ENCODE measurements at regions not wholly inside any gene's neighbourhood (a gene's known extent, or its start where the extent isn't known, plus 50 kb on each side); places are given as distances from the start of the nearest gene placed in this dataset.

DNA sequence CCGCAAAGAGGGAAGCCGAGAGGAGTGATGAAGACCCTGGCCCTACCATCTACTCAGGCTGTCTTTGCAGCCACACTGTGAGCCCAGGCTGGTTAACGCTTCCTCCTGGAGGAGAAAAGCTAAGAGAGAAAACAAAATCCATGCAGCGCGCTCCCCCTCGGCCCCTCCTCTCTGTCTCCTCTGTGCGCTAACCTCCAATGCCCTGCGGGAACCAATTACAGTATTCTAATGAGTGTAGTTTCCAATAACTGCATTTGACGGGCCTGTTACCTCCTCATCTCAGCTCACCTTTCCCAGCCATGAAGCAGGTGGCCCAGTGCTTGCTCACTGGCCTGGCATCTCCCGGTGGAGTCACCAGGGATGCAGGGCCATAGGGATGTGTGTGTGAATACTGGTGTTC lies 565.5 kb downstream of the EBF1 start:
- ATAC-seq = no peak

DNA sequence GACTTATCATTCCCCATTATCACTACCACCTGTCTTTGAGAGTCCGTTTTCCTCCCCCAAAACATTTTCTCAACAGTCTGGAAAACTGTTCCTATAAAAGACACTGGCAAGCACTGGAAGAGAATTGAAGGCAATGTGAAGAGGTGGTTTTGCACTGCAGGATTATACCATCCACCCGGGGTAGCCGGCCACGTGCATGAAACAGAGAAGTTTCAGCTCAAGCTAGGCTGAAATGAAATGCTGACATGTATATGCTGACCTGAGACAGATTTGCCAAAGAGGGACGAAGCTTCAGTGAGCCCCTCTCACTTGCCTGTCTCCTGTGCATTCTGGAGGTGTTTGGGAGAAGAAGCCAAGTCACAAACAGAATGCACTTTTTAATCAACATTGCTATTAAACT lies 567.0 kb downstream of the EBF1 start:
- no peaks in the 10 kb centered on the region for H3K4me1 ChIP-seq (ENCODE audit: control insufficient read depth, insufficient read depth, low read length)
- ATAC-seq = no peak
- H3K9me3 ChIP-seq (ENCODE audit: control insufficient read depth, low read length) = no peaks in the 10 kb centered on the region
- no peak for DNase-seq
- WGBS = 87% methylated on average over 5 of the region's 5 CpGs
- no peak overlapping the region for H3K4me3 ChIP-seq (ENCODE audit: low read length)
- intact Hi-C loops (cut with DNase I) = no loop called here
- no peaks in the 10 kb centered on the region for H3K27me3 ChIP-seq (ENCODE audit: control insufficient read depth, insufficient read depth)
- no peak overlapping the region for H3K27ac ChIP-seq (ENCODE audit: low read length)

More for the DNA sequence above, 565.5 kb downstream of the EBF1 start:
- no peak for DNase-seq
- no peak overlapping the region for H3K4me3 ChIP-seq (ENCODE audit: low read length)
- intact Hi-C loops (cut with DNase I) = no loop called here
- no peaks in the 10 kb centered on the region for H3K27me3 ChIP-seq (ENCODE audit: control insufficient read depth, insufficient read depth)
- WGBS = 90% methylated on average over 10 of the region's 10 CpGs
- H3K9me3 ChIP-seq (ENCODE audit: control insufficient read depth, low read length) = no peaks in the 10 kb centered on the region
- no peak overlapping the region for H3K27ac ChIP-seq (ENCODE audit: low read length)
- H3K4me1 ChIP-seq (ENCODE audit: control insufficient read depth, insufficient read depth, low read length) = no peaks in the 10 kb centered on the region

DNA sequence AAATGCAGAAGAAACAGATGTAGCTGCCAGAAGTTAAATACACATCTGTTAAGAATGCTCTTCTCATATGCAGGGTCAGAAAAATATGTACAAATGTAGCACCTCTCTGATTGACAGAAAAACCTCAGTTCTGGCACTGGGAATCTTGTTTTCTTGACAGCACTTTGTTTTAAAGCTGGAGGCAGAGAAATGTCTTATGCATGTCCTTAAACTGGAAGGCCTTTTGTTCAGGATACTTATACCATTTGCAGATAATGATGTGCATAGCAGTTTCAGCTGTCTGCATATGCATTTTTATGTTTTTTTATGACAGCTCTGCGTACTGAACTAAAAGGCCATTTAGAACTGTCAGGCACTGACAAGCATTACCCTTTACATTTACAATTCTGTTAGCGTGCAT lies 567.9 kb downstream of the EBF1 start:
- WGBS = 93% methylated on average over 2 of the region's 2 CpGs
- DNase-seq = no peak
- Histone ChIP-seq H3K9me3 (ENCODE audit: control insufficient read depth, low read length) (no peaks in the 10 kb centered on the region), H3K4me3 (ENCODE audit: low read length) (no peak overlapping the region), H3K27ac (ENCODE audit: low read length) (no peak overlapping the region), H3K27me3 (ENCODE audit: control insufficient read depth, insufficient read depth) (no peaks in the 10 kb centered on the region), H3K4me1 (ENCODE audit: control insufficient read depth, insufficient read depth, low read length) (no peaks in the 10 kb centered on the region)
- no peak for ATAC-seq
- intact Hi-C loops (cut with DNase I) = no loop called here

DNA sequence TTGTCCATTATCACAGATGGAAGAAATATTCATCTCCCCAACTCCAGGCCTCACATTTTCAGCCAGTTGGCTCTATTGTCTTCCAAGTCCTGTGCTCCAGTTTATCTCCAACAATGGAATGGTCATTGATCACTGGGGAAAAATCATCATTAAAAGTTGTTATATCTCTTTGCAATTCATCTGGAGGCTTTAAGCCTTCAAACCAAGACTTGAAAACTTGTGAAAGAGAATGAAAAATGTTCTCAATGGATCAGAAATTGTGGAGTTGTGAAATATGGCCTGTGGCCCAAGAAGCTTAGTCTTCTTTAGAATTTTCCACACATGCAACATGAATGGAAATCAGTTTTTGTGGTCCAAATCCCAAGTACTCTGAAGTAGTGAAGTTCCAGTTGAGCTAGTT lies 569.6 kb downstream of the EBF1 start:
- Histone ChIP-seq H3K27ac (ENCODE audit: low read length) (no peak overlapping the region), H3K27me3 (ENCODE audit: control insufficient read depth, insufficient read depth) (no peaks in the 10 kb centered on the region), H3K9me3 (ENCODE audit: control insufficient read depth, low read length) (no peaks in the 10 kb centered on the region), H3K4me3 (ENCODE audit: low read length) (no peak overlapping the region), H3K4me1 (ENCODE audit: control insufficient read depth, insufficient read depth, low read length) (no peaks in the 10 kb centered on the region)
- ATAC-seq = peak in 1 of 2 donors; percentile 19
- DNase-seq = no peak
- intact Hi-C loops (cut with DNase I) = no loop called here

DNA sequence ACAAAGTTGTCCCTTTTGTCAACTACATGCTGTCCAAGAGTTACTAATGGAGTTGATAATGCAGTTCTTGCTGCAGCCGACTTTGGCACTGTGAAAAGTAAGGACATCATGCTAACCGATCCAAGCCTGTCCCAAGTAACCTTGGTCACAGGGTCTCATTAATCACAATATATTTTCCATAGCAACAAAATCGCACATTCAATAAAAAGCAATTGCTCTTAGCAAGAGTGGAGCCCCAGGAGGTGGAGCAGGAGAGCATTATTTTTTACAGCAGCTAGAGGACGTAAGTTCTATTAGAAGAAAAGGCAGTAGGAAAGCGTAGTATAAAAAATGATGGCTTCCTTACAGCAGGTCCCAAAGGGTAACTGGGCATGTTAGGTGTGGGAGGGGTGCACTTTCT lies 570.3 kb downstream of the EBF1 start:
- Histone ChIP-seq H3K4me3 (ENCODE audit: low read length) (no peak overlapping the region), H3K4me1 (ENCODE audit: control insufficient read depth, insufficient read depth, low read length) (no peaks in the 10 kb centered on the region), H3K27ac (ENCODE audit: low read length) (no peak overlapping the region), H3K9me3 (ENCODE audit: control insufficient read depth, low read length) (no peaks in the 10 kb centered on the region), H3K27me3 (ENCODE audit: control insufficient read depth, insufficient read depth) (no peaks in the 10 kb centered on the region)
- intact Hi-C loops (cut with DNase I) = no loop called here
- 71% methylated on average over 5 of the region's 5 CpGs for WGBS
- ATAC-seq = no peak
- no peak for DNase-seq

DNA sequence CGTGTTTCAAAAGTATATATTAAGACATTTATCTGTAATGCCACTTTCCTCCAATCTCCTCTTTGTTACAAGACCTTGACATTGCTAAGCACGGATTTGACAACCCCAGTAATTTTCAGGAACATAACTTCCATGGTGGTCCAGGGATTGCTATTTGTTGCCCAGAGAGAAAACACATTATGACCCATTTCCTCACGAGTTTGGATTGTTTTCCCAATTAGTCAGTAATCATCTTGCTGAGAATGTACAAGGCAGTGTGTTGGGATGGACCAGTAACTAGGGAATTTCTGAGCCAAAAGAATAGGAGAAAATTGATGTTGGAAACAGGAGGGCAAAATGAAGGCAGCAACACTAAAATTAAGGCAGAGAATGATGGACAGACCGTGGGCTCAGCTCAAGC lies 574.1 kb downstream of the EBF1 start:
- Histone ChIP-seq H3K9me3 (ENCODE audit: control insufficient read depth, low read length) (no peaks in the 10 kb centered on the region), H3K4me1 (ENCODE audit: control insufficient read depth, insufficient read depth, low read length) (no peaks in the 10 kb centered on the region), H3K27me3 (ENCODE audit: control insufficient read depth, insufficient read depth) (no peaks in the 10 kb centered on the region), H3K27ac (ENCODE audit: low read length) (no peak overlapping the region), H3K4me3 (ENCODE audit: low read length) (no peak overlapping the region)
- DNase-seq (no peak), ATAC-seq (no peak)
- 77% methylated on average over 4 of the region's 4 CpGs for WGBS
- intact Hi-C loops (cut with DNase I) = no loop called here

DNA sequence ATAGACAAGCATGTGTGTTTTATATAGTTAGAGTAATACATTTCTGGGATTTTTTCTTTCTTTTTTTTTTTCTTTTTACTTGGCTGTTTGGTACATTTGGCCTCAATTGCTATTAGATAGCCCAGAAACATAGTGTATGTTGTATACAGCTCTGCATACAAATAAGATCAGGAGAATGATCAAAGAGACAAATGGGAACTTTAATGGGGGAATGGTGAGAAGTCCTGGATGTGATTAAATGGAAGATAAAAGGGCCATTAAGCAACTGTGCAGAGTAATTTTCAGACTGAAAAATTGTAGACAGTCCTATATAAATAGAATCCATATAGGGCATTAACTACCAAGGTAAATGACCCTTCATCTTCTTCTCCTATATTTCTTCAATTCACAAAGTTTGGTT lies 575.6 kb downstream of the EBF1 start:
- DNase-seq = no peak
- no peak overlapping the region for H3K27ac ChIP-seq (ENCODE audit: low read length)

DNA sequence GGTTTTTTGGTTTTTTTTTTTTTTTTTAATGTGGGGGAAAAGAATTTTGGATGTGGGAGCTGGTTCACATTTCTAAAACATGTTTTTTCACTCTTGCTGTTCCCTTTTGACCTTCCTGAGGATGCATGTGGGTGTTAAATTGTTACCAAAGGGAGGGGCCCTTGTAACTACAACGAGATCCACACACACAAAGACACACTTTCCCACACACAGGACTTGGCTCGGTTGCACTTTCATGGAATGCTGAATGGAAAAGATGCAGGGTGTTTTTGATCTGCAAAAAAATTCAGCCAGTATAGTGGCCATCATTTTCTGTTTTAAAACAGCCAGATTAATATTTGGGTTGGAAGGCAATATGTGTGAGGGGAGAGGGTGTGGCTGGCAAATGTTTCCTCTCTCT lies 576.9 kb downstream of the EBF1 start:
- no peaks in the 10 kb centered on the region for H3K4me1 ChIP-seq (ENCODE audit: control insufficient read depth, insufficient read depth, low read length)
- no peaks in the 10 kb centered on the region for H3K27me3 ChIP-seq (ENCODE audit: control insufficient read depth, insufficient read depth)
- H3K27ac ChIP-seq (ENCODE audit: low read length) = peak overlapping the region; percentile 37
- H3K4me3 ChIP-seq (ENCODE audit: low read length) = no peak overlapping the region
- 25% methylated on average over 2 of the region's 2 CpGs for WGBS
- peak; percentile 81 to 90 for ATAC-seq
- intact Hi-C loops (cut with DNase I) = no loop called here
- H3K9me3 ChIP-seq (ENCODE audit: control insufficient read depth, low read length) = no peaks in the 10 kb centered on the region
- DNase-seq = peak in 2 of 3 donors; percentile 18 to 66

More for the DNA sequence above, 575.6 kb downstream of the EBF1 start:
- H3K27me3 ChIP-seq (ENCODE audit: control insufficient read depth, insufficient read depth) = no peaks in the 10 kb centered on the region
- no peak for ATAC-seq
- no peaks in the 10 kb centered on the region for H3K9me3 ChIP-seq (ENCODE audit: control insufficient read depth, low read length)
- H3K4me1 ChIP-seq (ENCODE audit: control insufficient read depth, insufficient read depth, low read length) = no peaks in the 10 kb centered on the region
- no peak overlapping the region for H3K4me3 ChIP-seq (ENCODE audit: low read length)
- intact Hi-C loops (cut with DNase I) = no loop called here

DNA sequence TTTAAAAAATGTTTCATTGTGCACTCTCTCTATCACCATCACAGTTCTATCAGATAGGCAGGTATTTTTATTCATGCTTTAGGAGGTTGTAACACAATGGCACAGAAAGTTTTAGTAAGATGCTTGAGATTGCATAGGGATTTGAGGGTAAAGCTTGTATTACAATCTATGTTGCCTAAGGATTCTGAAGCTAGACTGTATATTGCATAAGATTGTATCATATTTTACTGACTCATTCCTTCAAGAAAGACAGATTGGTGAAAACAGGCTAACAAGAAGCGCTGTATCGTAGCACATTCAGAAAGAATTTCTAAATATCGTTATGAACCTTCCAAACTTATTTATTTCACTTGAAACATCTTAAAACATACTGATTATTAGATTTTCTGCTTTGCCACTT lies 577.7 kb downstream of the EBF1 start:
- H3K27me3 ChIP-seq (ENCODE audit: control insufficient read depth, insufficient read depth) = no peaks in the 10 kb centered on the region
- 76% methylated on average over 3 of the region's 3 CpGs for WGBS
- no peaks in the 10 kb centered on the region for H3K9me3 ChIP-seq (ENCODE audit: control insufficient read depth, low read length)
- ATAC-seq = no peak
- no peak overlapping the region for H3K4me3 ChIP-seq (ENCODE audit: low read length)
- no peaks in the 10 kb centered on the region for H3K4me1 ChIP-seq (ENCODE audit: control insufficient read depth, insufficient read depth, low read length)
- intact Hi-C loops (cut with DNase I) = no loop called here
- DNase-seq = no peak
- no peak overlapping the region for H3K27ac ChIP-seq (ENCODE audit: low read length)

DNA sequence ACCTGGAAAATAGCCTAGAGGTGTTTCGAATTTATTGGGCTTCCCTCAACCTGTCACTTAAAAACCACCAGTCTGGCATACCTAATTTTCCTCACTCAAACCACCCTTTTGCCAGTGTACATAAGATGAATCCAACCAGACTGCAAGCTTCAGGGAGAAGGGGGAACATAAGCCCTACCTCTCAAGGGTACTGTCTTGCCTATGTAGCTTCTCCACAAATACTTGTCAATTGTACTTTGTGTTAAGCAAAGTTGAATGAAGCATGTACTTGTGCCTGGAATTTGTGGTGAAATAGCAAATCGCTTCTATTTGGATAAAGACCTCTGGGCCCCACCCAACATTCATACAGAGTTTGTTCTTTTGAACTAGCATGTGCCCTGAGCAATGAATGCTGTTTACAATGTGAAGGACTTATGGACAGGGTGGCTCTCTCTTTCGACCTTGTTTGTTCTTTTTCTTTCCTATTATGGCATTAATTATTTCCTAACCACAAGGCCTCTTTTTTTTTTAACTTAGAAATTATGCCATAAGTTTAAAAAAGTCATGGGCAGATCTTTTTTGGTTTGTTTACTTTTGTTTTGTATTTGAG lies 580.2 kb downstream of the EBF1 start:
- no peak overlapping the region for H3K27ac ChIP-seq (ENCODE audit: low read length)
- intact Hi-C loops (cut with DNase I) = no loop called here
- H3K27me3 ChIP-seq (ENCODE audit: control insufficient read depth, insufficient read depth) = no peaks in the 10 kb centered on the region
- DNase-seq = no peak
- no peak for ATAC-seq
- peaks cover 1% of the 10 kb centered on the region for H3K4me1 ChIP-seq (ENCODE audit: control insufficient read depth, insufficient read depth, low read length)
- no peaks in the 10 kb centered on the region for H3K9me3 ChIP-seq (ENCODE audit: control insufficient read depth, low read length)
- H3K4me3 ChIP-seq (ENCODE audit: low read length) = no peak overlapping the region
- WGBS = 78% methylated on average over 3 of the region's 3 CpGs

DNA sequence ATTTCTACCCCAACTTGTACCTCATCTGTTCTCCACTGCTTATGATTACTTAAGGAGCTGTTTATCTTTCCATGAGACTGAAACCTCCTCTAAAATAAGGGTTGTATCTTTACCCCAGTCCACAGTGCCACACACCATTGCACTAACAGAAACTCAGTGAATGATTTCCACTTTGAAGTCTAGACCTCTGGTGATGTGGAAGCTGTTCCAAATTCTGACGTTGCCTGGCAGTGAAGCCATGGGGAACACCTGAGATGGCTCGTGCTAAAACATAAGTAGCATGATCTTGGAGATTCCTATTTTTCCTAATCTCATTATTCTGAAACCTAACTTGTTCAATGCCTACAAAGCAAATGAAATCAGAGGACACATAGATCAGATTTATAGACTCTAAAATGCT lies 583.2 kb downstream of the EBF1 start:
- intact Hi-C loops (cut with DNase I) = no loop called here
- no peak for DNase-seq
- H3K27ac ChIP-seq (ENCODE audit: low read length) = no peak overlapping the region
- H3K4me1 ChIP-seq (ENCODE audit: control insufficient read depth, insufficient read depth, low read length) = peaks cover 3% of the 10 kb centered on the region
- H3K9me3 ChIP-seq (ENCODE audit: control insufficient read depth, low read length) = no peaks in the 10 kb centered on the region
- WGBS = 77% methylated on average over 2 of the region's 2 CpGs
- no peaks in the 10 kb centered on the region for H3K27me3 ChIP-seq (ENCODE audit: control insufficient read depth, insufficient read depth)
- H3K4me3 ChIP-seq (ENCODE audit: low read length) = no peak overlapping the region
- no peak for ATAC-seq

DNA sequence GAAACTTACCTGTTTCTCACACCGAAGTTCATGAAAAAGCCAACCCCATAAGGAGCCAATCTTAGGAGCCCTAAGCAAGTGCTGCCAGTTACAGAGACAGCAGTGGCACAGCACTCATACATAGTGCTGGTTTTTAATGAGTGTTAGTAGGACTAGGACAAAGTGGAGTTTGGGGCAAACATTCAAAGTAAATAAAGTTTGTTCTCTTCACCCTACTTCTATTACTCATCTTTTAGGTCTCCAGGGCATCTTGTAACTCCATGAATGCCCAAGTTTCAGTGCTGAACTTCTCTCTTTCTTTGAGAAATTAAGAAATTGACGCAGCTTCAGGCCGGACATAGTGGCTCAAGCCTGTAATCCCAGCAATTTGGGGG lies 584.7 kb downstream of the EBF1 start:
- H3K9me3 ChIP-seq (ENCODE audit: control insufficient read depth, low read length) = no peaks in the 10 kb centered on the region
- DNase-seq (no peak), ATAC-seq (no peak)
- no peaks in the 10 kb centered on the region for H3K27me3 ChIP-seq (ENCODE audit: control insufficient read depth, insufficient read depth)
- no peak overlapping the region for H3K27ac ChIP-seq (ENCODE audit: low read length)
- peaks cover 3% of the 10 kb centered on the region for H3K4me1 ChIP-seq (ENCODE audit: control insufficient read depth, insufficient read depth, low read length)
- H3K4me3 ChIP-seq (ENCODE audit: low read length) = no peak overlapping the region
- intact Hi-C loops (cut with DNase I) = no loop called here
- WGBS = 92% methylated on average over 3 of the region's 3 CpGs
